Stomach (tissue), 8 donors: ENCODE measurements at regions not wholly inside any gene's neighbourhood (a gene's known extent, or its start where the extent isn't known, plus 50 kb on each side); places are given as distances from the start of the nearest gene placed in this dataset.
"Not testable (repeated sequence)": the region's sequence is repeated elsewhere in the genome, so short reads cannot be mapped to it uniquely, and the experiment has no call there.

ENCODE experiments used
- DNase-seq, 2 donors: peaks; one replicate each; pipeline versions ENCODE4 v3.0.0 to v3.0.0-alpha.2; 2013 to 2019
- H3K27ac ChIP-seq, 5 donors: fragments of 200-600 bp in 4 of 5; sonication (generic) in 4 of 5; one replicate each; pipeline ENCODE4 v1.5.1; 2013 to 2019; ENCODE audit warnings: mild to moderate bottlenecking in 1 of 5, moderate library complexity in 1 of 5
- H3K27me3 ChIP-seq, 3 donors: fragments of 200-600 bp; sonication (generic); one replicate each; pipeline ENCODE4 v1.5.1; 2017 to 2019; ENCODE audit warnings: mixed run types in 1 of 3
- H3K36me3 ChIP-seq, 4 donors: fragments of 200-600 bp; sonication (generic); 1 replicate in 3 of 4; 2 replicates in 1 of 4; pipeline ENCODE4 v1.5.1; 2016 to 2019
- H3K4me1 ChIP-seq, 4 donors: fragments of 200-600 bp; sonication (generic); one replicate each; pipeline ENCODE4 v1.5.1; 2016 to 2019
- H3K4me3 ChIP-seq, 4 donors: fragments of 200-600 bp; sonication (generic) in 3 of 4; one replicate each; pipeline ENCODE4 v1.5.1; 2016 to 2019; ENCODE audit warnings: mild to moderate bottlenecking in 1 of 4
- H3K9me3 ChIP-seq, 4 donors: fragments of 200-600 bp; sonication (generic); one replicate each; pipeline ENCODE4 v1.5.1; 2016 to 2019
- CTCF ChIP-seq, 7 experiments: fragments of 450-650 bp in 4 of 7; fragments of 200-600 bp in 3 of 7; sonication (generic) in 3 of 7; IDR thresholded peaks; one replicate each; pipeline ENCODE4 v1.5.1; 2016 to 2019; ENCODE audit warnings: antibody characterized with exemption in 7 of 7, control low read depth in 2 of 7, mild to moderate bottlenecking in 1 of 7
- EP300 ChIP-seq: sonication (generic); formaldehyde crosslinking; IDR thresholded peaks from one replicate; pipeline ENCODE4 v1.6.1; 2017; ENCODE audit warnings: antibody characterized with exemption
- POLR2A ChIP-seq, 4 donors: fragments of 450-650 bp; IDR thresholded peaks; one replicate each; pipeline ENCODE4 v1.6.1; 2016; ENCODE audit warnings: antibody characterized with exemption in 4 of 4, control low read depth in 2 of 4, mild to moderate bottlenecking in 1 of 4, moderate library complexity in 1 of 4
- POLR2AphosphoS5 ChIP-seq, 3 donors: sonication (generic); formaldehyde crosslinking; IDR thresholded peaks; one replicate each; pipeline ENCODE4 v1.6.1; 2016; ENCODE audit warnings: antibody characterized with exemption in 3 of 3
- WGBS, 5 donors: extraction: QIAGEN DNeasy Blood & Tissue Kit in 3 of 5; methylation state at CpG; one replicate each; pipeline versions ENCODE4 v1.1.5 to v1.1.7; 2013 to 2018; 5-methylcytosine and 5-hydroxymethylcytosine counted together
- intact Hi-C: fragments of 100-400 bp; cut with DNase I; formaldehyde crosslinking; loops from one replicate; pipeline ENCODE4 v1.15.1; 2023; ENCODE audit warnings: low total_unique reads
- donor health status: healthy with polysubstance abuse.
- donor health status: Bipolar disorder and iron deficiency.
- donor health status: healthy.

- DNase-seq: no peak
- H3K27ac ChIP-seq: no peak overlapping the region
- H3K9me3 ChIP-seq: peaks cover 0 to 5% (median 0%) of the 10 kb centered on the region in 4 donors
- WGBS, 5 donors: 56 to 71% (median 70%) methylated on average over 2 of the region's 2 CpGs
- no peaks in the 10 kb centered on the region for H3K36me3 ChIP-seq
- H3K4me1 ChIP-seq: no peaks in the 10 kb centered on the region
- intact Hi-C loops: no loop called here
- TF ChIP-seq CTCF (IDR thresholded peaks at IDR 0.05) (no peak), POLR2AphosphoS5 (IDR thresholded peaks at IDR 0.05) (no peak), EP300 (no peak), POLR2A (IDR thresholded peaks at IDR 0.05) (no peak)
- no peaks in the 10 kb centered on the region for H3K27me3 ChIP-seq
- H3K4me3 ChIP-seq: no peak overlapping the region
Measured at GRCh38 chr5:50343715-50344114, 97.4 kb downstream of the EMB start.

- WGBS, 5 donors: 70 to 82% (median 78%) methylated on average over 2 of the region's 2 CpGs
- Histone ChIP-seq H3K36me3 (no peaks in the 10 kb centered on the region), H3K9me3 (peaks cover 0 to 5% (median 0%) of the 10 kb centered on the region in 4 donors), H3K27ac (no peak overlapping the region), H3K4me3 (no peak overlapping the region), H3K4me1 (no peaks in the 10 kb centered on the region), H3K27me3 (no peaks in the 10 kb centered on the region)
- intact Hi-C loops: no loop called here
- no peak for TF ChIP-seq POLR2AphosphoS5 (IDR thresholded peaks at IDR 0.05)
- no peak for TF ChIP-seq CTCF (IDR thresholded peaks at IDR 0.05)
- TF ChIP-seq EP300: no peak
- TF ChIP-seq POLR2A (IDR thresholded peaks at IDR 0.05): no peak
- DNase-seq: no peak
Measured at GRCh38 chr5:50340757-50341156, 100.3 kb downstream of the EMB start.

GRCh38 chr5:50330633-50331032 lies 110.5 kb downstream of the EMB start:
- WGBS, 5 donors: 51 to 84% (median 72%) methylated on average over 5 to 6 of the region's 6 CpGs
- DNase-seq, H3K4me3 ChIP-seq, H3K27me3 ChIP-seq, intact Hi-C loops, H3K4me1 ChIP-seq, H3K27ac ChIP-seq, H3K36me3 ChIP-seq: not testable (repeated sequence)
- H3K9me3 ChIP-seq: peaks cover 0 to 12% (median 5%) of the 10 kb centered on the region in 4 donors

GRCh38 chr5:50328193-50328729 lies 112.8 kb downstream of the EMB start:
- H3K27me3 ChIP-seq: no peaks in the 10 kb centered on the region
- peak in 1 of 2 donors; percentile 3 for DNase-seq
- no peak overlapping the region for H3K27ac ChIP-seq
- H3K9me3 ChIP-seq: peaks cover 0 to 10% (median 5%) of the 10 kb centered on the region in 4 donors
- TF ChIP-seq POLR2AphosphoS5 (IDR thresholded peaks at IDR 0.05) (no peak), EP300 (no peak), CTCF (IDR thresholded peaks at IDR 0.05) (no peak), POLR2A (IDR thresholded peaks at IDR 0.05) (no peak)
- no peak overlapping the region for H3K4me3 ChIP-seq
- intact Hi-C loops: no loop called here
- H3K4me1 ChIP-seq: peaks cover 0 to 8% (median 3%) of the 10 kb centered on the region in 4 donors
- no peaks in the 10 kb centered on the region for H3K36me3 ChIP-seq
- WGBS, 5 donors: 63 to 73% (median 64%) methylated on average over 6 of the region's 6 CpGs

DNA sequence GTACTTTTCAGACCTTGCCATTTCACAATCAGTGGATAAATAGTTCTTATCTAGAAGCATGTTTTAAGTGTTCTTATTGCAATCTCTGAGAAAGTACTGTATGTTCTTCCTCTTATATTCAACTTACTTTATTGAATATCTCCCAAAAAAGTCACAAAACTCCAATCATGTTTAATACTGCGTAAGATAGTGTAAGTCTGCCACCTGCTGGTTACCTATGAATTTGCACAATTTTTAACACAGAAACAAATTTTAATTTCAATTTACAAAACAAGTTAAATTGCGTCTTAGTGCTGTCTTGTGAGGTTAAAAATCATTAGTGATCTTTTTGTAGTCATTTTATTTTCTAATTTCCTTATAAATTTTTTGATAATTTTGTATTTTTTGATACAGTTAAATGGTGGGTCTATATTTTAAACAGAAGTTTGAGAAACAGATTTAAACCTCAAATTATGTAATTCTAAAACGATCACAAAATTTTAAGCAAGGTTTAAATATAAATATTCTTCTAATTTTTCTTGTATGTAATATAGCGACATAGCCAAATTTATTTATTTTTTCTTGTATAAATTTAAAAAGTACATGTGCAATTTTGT lies 115.8 kb downstream of the EMB start:
- no peaks in the 10 kb centered on the region for H3K36me3 ChIP-seq
- intact Hi-C loops: no loop called here
- H3K4me1 ChIP-seq: peaks cover 0 to 8% (median 3%) of the 10 kb centered on the region in 4 donors
- peaks cover 0 to 5% (median 2%) of the 10 kb centered on the region in 4 donors for H3K9me3 ChIP-seq
- 28 to 35% (median 30%) methylated on average over 4 of the region's 4 CpGs for WGBS, 5 donors
- TF ChIP-seq CTCF (IDR thresholded peaks at IDR 0.05) (peak in 5 of 7 experiments; percentile 13 to 72 (median 35)), EP300 (no peak), POLR2A (IDR thresholded peaks at IDR 0.05) (no peak), POLR2AphosphoS5 (IDR thresholded peaks at IDR 0.05) (no peak)
- H3K4me3 ChIP-seq: no peak overlapping the region
- H3K27ac ChIP-seq: no peak overlapping the region
- no peaks in the 10 kb centered on the region for H3K27me3 ChIP-seq
- peak in 1 of 2 donors; percentile 10 for DNase-seq
